8988T (cell line): ENCODE measurements at regions not wholly inside any gene's neighbourhood (a gene's known extent, or its start where the extent isn't known, plus 50 kb on each side); places are given as distances from the start of the nearest gene placed in this dataset.
A peak's percentile ranks its signal among the peaks of the same experiment; 100 is the strongest.

ENCODE experiments used
- DNase-seq: peaks from one replicate; pipeline ENCODE4 v3.0.0; 2011

- no peak for DNase-seq
These were observed 228.8 kb downstream of the ETAA1 start for GRCh38 chr2:67625690-67626475.

GRCh38 chr2:67626656-67627055 is 229.5 kb downstream of the ETAA1 start:
- DNase-seq = no peak

DNA sequence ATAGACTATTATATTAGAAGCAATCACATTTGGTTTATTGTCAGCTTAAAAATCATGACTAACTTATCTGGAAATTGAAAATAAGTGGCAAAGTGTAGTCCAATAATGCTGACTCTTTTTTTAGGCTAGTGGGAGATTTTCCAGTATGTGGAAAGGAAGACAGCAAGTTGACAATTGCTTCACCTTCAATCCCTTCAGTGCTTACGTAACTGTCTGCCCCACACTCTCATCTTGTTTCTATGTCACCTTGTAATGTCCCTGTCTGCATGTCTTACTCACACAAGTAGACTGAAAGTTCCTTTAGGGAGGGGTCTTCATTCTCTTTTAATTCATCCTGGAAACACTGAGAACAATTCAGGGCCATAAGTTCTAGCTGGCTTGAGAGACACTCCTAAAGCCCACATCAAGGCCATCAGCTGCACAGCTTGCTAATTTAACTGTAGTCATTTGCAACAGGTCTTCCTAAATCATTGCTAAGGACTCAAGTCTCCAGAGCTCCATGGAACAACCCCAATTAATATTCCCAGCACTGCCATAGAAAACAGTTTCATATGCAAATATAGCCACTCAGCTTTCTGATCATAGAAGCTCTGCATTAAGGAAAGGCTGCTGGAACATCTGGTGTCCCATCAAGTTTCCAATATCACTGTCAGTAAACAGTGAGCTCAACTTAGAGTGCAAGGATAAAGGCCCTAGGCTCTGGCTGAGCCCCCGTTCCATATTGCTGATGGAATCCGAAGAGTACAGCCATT is 230.5 kb downstream of the ETAA1 start:
- DNase-seq = no peak

GRCh38 chr2:67628892-67629291 is 231.8 kb downstream of the ETAA1 start:
- no peak for DNase-seq

GRCh38 chr2:67631483-67631882 is 234.3 kb downstream of the ETAA1 start:
- no peak for DNase-seq

GRCh38 chr2:67633212-67633856 is 236.2 kb downstream of the ETAA1 start:
- DNase-seq = no peak

DNA sequence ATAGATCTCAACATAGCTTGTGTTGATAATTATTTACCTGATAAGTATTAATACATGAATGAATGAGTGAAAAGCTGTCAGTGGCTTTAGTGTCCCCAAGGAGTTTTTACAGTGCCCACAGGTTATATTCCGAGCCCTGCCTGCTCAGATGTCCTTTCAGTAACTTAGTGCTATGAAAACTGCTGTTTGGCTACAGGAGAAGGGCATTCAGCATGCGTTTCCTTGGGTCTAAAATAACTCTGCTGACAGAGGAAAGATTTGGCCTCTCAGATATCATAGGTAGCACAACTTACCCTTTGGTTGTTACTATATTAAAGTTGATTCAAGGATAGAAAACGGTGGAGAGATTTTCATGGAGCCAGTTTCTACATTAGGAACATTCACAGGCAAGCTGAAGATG is 241.0 kb downstream of the ETAA1 start:
- DNase-seq = no peak

DNA sequence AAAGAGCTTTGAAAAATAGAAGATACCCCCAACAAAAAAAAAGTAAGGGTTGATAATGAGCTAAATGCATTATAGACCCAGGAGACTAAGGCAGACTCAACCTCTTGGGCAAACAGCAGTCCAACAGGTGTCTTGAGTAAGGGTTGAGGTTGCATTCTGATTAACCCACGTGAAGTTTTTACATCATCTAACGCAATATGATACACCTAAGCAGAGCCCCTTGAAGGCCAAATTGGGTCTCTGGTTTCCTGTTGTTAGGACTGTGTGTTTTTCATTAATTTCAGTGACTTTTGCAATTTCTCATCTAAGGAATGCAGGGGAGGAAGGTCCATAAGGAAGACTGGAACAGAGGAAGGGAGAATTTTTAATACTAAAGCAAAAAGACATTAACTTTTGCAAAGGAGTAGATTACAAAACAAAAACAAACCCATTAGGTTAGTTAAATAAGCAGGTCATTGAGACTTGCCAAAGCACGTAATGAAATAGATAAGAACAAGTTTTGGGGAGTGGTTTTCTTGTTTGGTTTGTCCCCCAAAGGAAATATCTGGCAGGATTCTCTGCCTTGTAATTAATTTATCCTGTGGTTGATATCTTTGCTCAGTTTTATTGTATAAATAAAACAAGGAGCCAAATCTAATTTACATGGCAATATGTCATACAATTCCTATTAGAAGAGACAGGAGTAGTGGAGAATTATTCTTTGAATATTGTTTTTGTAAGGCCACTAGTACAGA is 244.3 kb downstream of the ETAA1 start:
- no peak for DNase-seq

GRCh38 chr2:67642046-67642382 is 244.9 kb downstream of the ETAA1 start:
- no peak for DNase-seq

DNA sequence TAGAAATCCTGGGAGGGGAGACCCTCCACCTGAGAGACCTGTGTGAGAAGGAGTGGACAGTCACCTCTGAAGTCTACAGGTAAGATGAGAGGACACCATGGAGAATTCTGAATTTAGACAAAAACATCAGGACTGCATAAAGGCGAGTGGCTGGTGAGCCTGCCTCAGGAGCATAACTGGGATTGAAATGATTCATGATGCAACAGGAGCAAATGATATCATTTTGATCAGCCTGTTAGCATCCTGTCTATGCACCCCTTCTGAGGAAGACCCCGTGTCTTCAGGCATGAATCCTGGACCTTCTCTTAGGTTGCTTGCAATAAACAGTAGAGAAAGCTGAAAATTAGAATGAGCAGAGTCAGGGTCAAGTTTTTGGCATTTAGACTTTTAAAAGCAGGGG is 245.8 kb downstream of the ETAA1 start:
- no peak for DNase-seq

GRCh38 chr2:67645280-67646138 is 248.4 kb downstream of the ETAA1 start:
- no peak for DNase-seq

DNA sequence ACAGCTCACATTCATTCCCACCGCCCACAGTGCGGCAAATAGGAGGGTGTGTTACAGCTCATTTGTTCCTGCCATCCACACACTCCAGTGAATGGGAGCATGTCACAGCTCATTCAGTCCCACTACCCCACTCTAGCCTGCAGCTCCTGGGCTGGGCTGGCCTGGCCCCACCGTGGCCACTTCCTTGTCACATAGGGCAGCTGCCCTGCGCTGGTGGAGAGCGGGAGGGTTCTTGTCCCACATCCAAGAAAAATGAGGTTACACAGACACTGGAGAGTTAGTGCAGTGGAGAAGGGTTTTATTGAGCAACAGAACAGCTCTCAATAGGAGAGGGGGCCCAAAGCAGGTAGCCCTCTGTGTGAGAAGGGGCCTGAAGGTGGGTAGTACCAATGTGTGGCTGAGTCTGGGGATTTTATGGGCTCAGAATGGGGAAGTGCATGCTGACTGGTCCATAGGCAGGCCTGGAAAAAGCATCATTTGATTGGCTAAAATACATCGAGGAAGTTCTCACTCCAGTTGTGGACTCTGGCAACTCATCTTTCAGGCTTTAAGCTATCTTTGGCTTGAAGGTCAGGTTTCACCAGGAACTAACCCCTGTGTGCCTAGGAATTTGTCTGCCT is 249.7 kb downstream of the ETAA1 start:
- DNase-seq = no peak

DNA sequence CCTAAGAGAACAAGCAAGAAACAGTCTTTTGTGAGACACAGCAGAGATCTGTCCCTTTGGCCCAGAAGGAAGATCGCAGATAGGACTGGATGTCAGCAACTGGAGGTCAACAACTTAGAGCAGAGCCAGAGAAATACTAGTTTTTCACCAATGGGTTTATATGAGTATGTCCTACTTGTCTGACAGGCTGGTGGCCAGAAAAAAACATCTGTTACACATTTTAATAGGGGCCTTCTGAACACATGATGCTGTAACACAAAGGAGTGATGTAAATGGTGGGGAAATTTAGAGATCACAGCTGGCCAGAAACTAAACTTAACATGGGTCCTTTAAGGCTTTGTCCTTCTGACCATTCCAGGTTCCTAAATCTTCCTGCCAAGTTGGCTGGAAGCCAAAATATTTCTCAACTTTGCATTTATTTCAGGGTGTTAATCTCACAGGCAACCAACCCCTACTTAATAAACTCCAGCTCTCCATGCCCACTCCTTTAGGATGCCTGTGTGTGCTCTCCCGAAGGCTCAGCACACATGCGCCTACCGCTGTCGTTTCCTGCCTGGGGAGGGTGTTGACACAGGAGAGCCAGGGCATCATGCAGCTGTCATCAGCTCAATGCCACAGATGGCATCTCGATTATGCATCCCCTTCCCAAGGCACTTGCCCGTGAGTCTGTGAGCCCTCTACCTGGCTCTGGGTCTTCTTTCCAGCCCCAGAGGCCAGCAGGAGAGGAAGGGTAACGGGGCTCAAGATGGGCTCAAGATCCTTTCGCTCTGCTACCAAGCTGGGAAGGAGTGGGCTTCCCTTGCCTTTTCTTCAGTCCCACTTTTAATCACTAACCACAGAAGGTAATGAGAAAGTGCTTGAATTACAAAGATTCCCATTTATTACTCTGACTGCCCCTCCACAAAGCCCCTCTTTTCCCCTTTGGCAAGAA is 252.5 kb downstream of the ETAA1 start:
- no peak for DNase-seq

GRCh38 chr2:67650291-67651133 is 253.4 kb downstream of the ETAA1 start:
- peak; percentile 16 for DNase-seq

- DNase-seq = no peak
These were observed 254.4 kb downstream of the ETAA1 start for GRCh38 chr2:67651565-67651964.

DNA sequence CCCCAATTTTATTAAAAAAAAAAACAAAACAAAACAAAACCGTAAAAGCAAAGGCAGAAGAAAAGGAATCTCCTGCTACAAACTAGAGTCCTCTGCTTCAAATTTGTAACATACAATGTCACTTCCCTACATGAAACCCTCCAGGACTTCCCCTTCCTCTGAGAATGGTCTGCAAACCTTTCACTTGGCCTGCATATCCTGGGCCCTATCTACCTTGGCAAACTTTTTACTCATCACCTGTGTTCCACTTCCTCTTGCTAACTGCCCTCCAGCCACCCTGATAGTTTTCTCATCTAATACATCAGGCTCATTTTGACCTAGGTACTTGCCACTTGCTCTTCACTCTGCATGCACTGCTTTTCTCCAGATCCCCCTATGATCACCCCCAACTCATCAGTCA is 255.5 kb downstream of the ETAA1 start:
- DNase-seq = no peak

DNA sequence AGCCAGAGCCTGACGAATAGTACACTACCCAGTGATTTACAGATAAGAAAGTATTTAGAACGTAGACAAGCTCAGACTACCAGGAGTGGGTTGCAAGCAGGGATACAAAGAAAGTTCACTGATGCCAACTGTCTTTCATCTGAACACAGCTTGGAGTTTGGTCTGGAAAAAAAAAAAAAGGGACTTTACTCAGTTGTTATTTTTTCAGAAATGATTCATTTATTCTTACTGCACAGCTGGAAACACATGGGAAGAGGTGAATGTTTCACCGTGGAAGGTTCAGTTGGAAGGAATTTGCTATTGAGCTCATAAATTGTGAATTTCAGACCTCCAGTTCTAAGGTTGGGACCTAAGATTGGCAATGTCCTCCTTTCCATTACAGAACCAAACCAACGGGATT is 259.7 kb downstream of the ETAA1 start:
- no peak for DNase-seq

GRCh38 chr2:67658820-67659219 is 261.7 kb downstream of the ETAA1 start:
- DNase-seq = no peak

GRCh38 chr2:67660015-67660602 is 263.0 kb downstream of the ETAA1 start:
- DNase-seq = no peak
